Common myeloid progenitor, CD34-positive (primary cell): ENCODE measurements at regions not wholly inside any gene's neighbourhood (a gene's known extent, or its start where the extent isn't known, plus 50 kb on each side); places are given as distances from the start of the nearest gene placed in this dataset.
"Not testable (repeated sequence)": the region's sequence is repeated elsewhere in the genome, so short reads cannot be mapped to it uniquely, and the experiment has no call there.

Source experiments
- CTCF ChIA-PET: fragments of 350-600 bp; sonication (Branson Sonifier 250); formaldehyde crosslinking; loops from one replicate; lab custom pipeline; 2021; ENCODE audit warnings: antibody characterized with exemption; lab: Charles Lee
- POLR2A ChIA-PET: fragments of 350-600 bp; sonication (Branson Sonifier 250); formaldehyde crosslinking; loops from one replicate; lab custom pipeline; 2021; ENCODE audit warnings: antibody characterized with exemption; lab: Charles Lee
- DNase-seq, 3 donors: peaks; one replicate each; pipeline versions ENCODE4 v3.0.0 to v3.0.0-alpha.2; 2013
- H3K27ac ChIP-seq, 2 experiments: 1 replicate in 1 of 2; 2 replicates in 1 of 2; pipeline ENCODE4 v1.7.0; 2013; ENCODE audit warnings: inconsistent platforms in 2 of 2, low read length in 2 of 2, mild to moderate bottlenecking in 2 of 2, low read depth in 1 of 2, moderate library complexity in 1 of 2; ENCODE audit not compliant: severe bottlenecking in 2 of 2, insufficient read depth in 1 of 2, poor library complexity in 1 of 2
- H3K27me3 ChIP-seq, 5 experiments: replicated peaks in 2 of 5; 1 replicate in 3 of 5; 2 replicates in 2 of 5; pipeline versions ENCODE4 v1.6.1 to v1.7.0; 2013; ENCODE audit warnings: low read length in 4 of 5, mild to moderate bottlenecking in 2 of 5, moderate library complexity in 2 of 5, inconsistent platforms in 1 of 5; ENCODE audit not compliant: insufficient read depth in 5 of 5, control insufficient read depth in 4 of 5
- H3K36me3 ChIP-seq, 4 experiments: 1 replicate in 2 of 4; 2 replicates in 2 of 4; pipeline versions ENCODE4 v1.6.1 to v1.7.0; 2013; ENCODE audit warnings: low read length in 3 of 4, control low read depth in 1 of 4, mild to moderate bottlenecking in 1 of 4; ENCODE audit not compliant: control insufficient read depth in 4 of 4, insufficient read depth in 4 of 4
- H3K4me1 ChIP-seq, 4 experiments: 1 replicate in 3 of 4; 2 replicates in 1 of 4; pipeline versions ENCODE4 v1.6.1 to v1.7.1; 2013; ENCODE audit warnings: low read length in 3 of 4, mild to moderate bottlenecking in 3 of 4, control low read depth in 1 of 4, inconsistent platforms in 1 of 4, moderate library complexity in 1 of 4; ENCODE audit not compliant: control insufficient read depth in 4 of 4, insufficient read depth in 4 of 4; ENCODE audit errors: control extremely low read depth in 1 of 4
- H3K4me3 ChIP-seq, 7 experiments: 1 replicate in 4 of 7; 2 replicates in 3 of 7; pipeline versions ENCODE4 v1.5.1 to v1.7.0; 2013; ENCODE audit warnings: mild to moderate bottlenecking in 7 of 7, low read length in 6 of 7, moderate library complexity in 6 of 7, inconsistent platforms in 2 of 7, low read depth in 2 of 7, control low read depth in 1 of 7; ENCODE audit not compliant: insufficient read depth in 4 of 7, control insufficient read depth in 1 of 7; ENCODE audit errors: extremely low read depth in 1 of 7
- H3K9me3 ChIP-seq, 5 experiments: 1 replicate in 4 of 5; 2 replicates in 1 of 5; pipeline versions ENCODE4 v1.6.1 to v1.7.1; 2013; ENCODE audit warnings: low read length in 4 of 5, mild to moderate bottlenecking in 2 of 5, inconsistent platforms in 1 of 5, low read depth in 1 of 5, moderate library complexity in 1 of 5; ENCODE audit not compliant: control insufficient read depth in 4 of 5, insufficient read depth in 2 of 5; ENCODE audit errors: control extremely low read depth in 1 of 5
- WGBS: methylation state at CpG from one replicate; pipeline ENCODE4 v1.1.5; 2013; ENCODE audit not compliant: insufficient coverage; 5-methylcytosine and 5-hydroxymethylcytosine counted together

DNA sequence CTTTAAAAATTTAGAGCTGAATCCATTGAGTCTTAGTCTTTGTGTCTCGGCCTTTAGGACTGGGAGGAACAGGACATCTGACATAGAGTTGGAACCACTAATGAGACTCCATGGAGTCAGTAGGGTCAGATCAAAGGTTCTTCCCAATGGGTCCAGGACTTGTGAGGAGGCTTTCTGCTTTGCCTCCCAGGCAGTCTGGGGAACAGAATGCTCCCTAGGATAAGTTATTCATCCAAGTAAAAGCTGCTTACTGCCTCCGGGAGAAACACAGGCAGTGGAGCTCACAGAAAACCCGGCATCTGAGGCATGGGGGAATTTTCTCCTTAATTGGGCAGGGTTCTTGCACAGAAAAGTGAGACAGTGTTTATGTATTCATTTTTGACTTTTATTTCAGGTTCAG, 216.4 kb downstream of the SEC23IP start:
- Histone ChIP-seq H3K36me3 (no peaks in the 10 kb centered on the region), H3K4me3 (no peak overlapping the region), H3K4me1 (no peaks in the 10 kb centered on the region), H3K27me3 (peaks cover 0 to 8% (median 2%) of the 10 kb centered on the region in 5 experiments), H3K9me3 (no peaks in the 10 kb centered on the region), H3K27ac (no peak overlapping the region)
- POLR2A ChIA-PET: no interaction called here
- DNase-seq: no peak
- CTCF ChIA-PET: no interaction called here
- WGBS: 92% methylated on average over 3 of the region's 3 CpGs

DNA sequence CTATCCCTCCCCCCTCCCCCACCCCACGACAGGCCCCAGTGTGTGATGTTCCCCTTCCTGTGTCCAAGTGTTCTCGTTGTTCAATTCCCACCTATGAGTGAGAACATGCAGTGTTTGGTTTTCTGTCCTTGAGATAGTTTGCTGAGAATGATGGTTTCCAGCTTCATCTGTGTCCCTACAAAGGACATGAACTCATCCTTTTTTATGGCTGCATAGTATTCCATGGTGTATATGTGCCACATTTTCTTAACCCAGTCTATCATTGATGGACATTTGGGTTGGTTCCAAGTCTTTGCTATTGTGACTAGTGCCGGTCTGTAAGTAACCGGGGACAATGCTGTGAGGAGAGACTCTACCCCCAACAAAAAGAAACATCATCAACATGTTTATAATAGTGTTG, 217.2 kb downstream of the SEC23IP start:
- no CpG with 5 or more reads among the region's 4 CpGs for WGBS
- H3K4me3 ChIP-seq, CTCF ChIA-PET, H3K36me3 ChIP-seq, DNase-seq, H3K4me1 ChIP-seq, POLR2A ChIA-PET, H3K9me3 ChIP-seq, H3K27me3 ChIP-seq, H3K27ac ChIP-seq: not testable (repeated sequence)

DNA sequence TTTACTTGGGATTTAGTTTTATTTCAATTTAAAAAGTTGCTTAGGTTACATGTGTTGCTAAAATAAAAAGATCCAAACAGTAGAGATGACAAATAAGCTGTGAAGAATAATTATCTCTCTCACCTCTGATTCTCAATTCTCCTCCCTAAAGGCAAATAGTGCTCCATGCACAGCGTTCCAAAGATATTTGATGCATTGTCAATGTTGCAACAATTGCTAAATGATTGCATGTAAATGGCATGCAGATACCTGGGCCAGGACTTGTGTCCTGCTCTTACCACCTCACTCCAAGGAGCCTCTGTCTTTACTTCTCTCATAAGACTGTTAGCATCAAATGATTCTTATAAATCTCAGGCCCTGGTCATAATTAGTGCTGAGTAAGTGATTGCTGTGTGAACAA, 217.7 kb downstream of the SEC23IP start:
- Histone ChIP-seq H3K27me3 (peaks cover 0 to 7% (median 0%) of the 10 kb centered on the region in 5 experiments), H3K36me3 (no peaks in the 10 kb centered on the region), H3K4me3 (no peak overlapping the region), H3K27ac (no peak overlapping the region), H3K4me1 (no peaks in the 10 kb centered on the region), H3K9me3 (no peaks in the 10 kb centered on the region)
- WGBS: no CpG with 5 or more reads among the region's 1 CpG
- CTCF ChIA-PET: no interaction called here
- POLR2A ChIA-PET: no interaction called here
- DNase-seq: no peak

DNA sequence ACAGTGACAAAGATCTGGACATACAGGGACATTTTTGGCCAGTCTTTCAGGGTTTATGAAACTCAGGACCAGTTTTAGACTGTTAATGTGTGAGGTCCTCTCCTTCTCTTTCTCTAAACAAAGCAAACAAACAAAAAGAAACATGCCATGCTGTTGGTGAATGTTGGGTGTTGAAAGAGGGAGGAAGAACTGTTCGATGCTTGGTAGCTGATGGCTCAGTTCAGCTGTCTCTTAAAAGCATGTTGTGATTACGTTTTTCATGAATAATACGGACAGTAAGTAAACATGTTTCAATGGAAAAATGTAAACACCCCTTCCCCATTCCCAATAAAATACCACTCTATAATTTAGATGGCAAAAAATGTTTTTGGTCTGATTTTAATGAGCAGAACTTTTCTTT, 219.1 kb downstream of the SEC23IP start:
- ChIA-PET POLR2A (no interaction called here), CTCF (no interaction called here)
- WGBS: 0% methylated on average over 1 of the region's 3 CpGs
- Histone ChIP-seq H3K27ac (no peak overlapping the region), H3K9me3 (no peaks in the 10 kb centered on the region), H3K27me3 (peaks cover 0 to 9% (median 3%) of the 10 kb centered on the region in 5 experiments), H3K36me3 (no peaks in the 10 kb centered on the region), H3K4me3 (no peak overlapping the region), H3K4me1 (no peaks in the 10 kb centered on the region)
- no peak for DNase-seq

DNA sequence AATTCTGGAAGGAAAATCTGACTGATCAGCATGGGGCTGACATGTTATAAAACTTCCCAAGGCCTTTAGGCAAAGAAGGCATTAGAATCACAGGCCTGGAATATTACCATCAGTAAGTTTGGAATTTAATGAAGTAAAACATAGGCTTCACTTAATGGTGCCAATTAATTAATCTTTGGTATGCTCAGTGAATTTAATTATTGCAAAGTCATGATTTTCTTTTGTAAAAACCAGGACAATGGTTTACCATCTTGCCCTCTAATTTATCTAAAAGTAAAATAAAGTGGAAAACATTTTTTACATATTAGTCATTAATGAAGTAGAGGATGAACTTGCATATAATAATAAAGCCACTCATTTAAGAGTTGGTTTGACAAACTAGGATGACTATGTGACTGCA, 220.3 kb downstream of the SEC23IP start:
- H3K4me1 ChIP-seq: no peaks in the 10 kb centered on the region
- H3K27me3 ChIP-seq: peaks cover 0 to 11% (median 3%) of the 10 kb centered on the region in 5 experiments
- H3K9me3 ChIP-seq: no peaks in the 10 kb centered on the region
- no peak overlapping the region for H3K27ac ChIP-seq
- no peak for DNase-seq
- no peak overlapping the region for H3K4me3 ChIP-seq
- no peaks in the 10 kb centered on the region for H3K36me3 ChIP-seq
- CTCF ChIA-PET: interaction anchor here (1.0 kb wide), 1 partner anchor 11 kb away, joined by 3 read pairs; no protein-coding TSS in a partner anchor
- POLR2A ChIA-PET: no interaction called here

DNA sequence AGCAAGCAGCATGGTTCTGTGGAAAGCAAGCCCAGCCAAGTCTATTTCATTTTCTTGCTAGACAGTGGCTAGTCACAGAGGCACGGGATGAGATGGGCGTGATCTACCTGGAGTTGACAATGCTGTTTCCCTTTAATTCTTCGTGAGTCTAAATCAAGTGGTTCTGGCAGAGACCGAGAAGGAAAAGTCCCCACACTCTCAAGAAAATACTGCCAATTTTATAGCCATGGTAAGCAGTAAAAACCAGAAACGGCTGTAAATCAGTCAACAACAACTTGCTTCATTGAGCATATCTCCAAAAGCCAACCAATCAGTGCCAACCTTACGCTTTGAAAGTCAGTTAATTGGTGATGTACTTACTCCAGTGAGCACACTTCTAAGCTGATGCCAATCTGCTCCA, 223.4 kb downstream of the SEC23IP start:
- no peak overlapping the region for H3K27ac ChIP-seq
- H3K36me3 ChIP-seq: no peaks in the 10 kb centered on the region
- 57% methylated on average over 6 of the region's 6 CpGs for WGBS
- POLR2A ChIA-PET: no interaction called here
- H3K4me1 ChIP-seq: no peaks in the 10 kb centered on the region
- CTCF ChIA-PET: no interaction called here
- peaks cover 0 to 8% (median 3%) of the 10 kb centered on the region in 5 experiments for H3K27me3 ChIP-seq
- peaks cover 0 to 2% (median 0%) of the 10 kb centered on the region in 5 experiments for H3K9me3 ChIP-seq
- no peak overlapping the region for H3K4me3 ChIP-seq
- DNase-seq: no peak

DNA sequence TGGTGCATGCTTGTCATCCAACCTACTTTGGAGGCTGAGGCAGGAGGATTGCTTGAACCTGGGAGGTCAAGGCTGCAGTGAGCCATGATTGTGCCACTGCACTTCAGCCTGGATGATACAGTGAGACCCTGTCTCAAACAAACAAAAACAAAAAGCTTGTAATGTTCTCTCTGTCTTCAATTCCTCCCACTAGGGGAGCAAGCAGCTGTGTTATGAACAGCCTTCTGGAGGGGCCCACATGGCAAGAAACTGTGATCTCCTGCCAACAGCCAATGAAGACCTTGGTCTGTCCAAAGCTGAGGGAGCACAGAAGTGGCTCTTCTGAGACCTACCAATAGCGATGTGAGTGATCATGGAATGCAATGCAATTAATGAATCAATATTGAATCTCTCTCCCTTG, 229.2 kb downstream of the SEC23IP start:
- no peak for DNase-seq
- H3K9me3 ChIP-seq: peaks cover 0 to 2% (median 0%) of the 10 kb centered on the region in 5 experiments
- no peaks in the 10 kb centered on the region for H3K36me3 ChIP-seq
- no peak overlapping the region for H3K4me3 ChIP-seq
- H3K27ac ChIP-seq: no peak overlapping the region
- no peaks in the 10 kb centered on the region for H3K4me1 ChIP-seq
- no CpG with 5 or more reads among the region's 1 CpG for WGBS
- CTCF ChIA-PET: no interaction called here
- peaks cover 0 to 8% (median 2%) of the 10 kb centered on the region in 5 experiments for H3K27me3 ChIP-seq
- POLR2A ChIA-PET: no interaction called here
